HG03432 (cell line): ENCODE measurements at regions not wholly inside any gene's neighbourhood (a gene's known extent, or its start where the extent isn't known, plus 50 kb on each side); places are given as distances from the start of the nearest gene placed in this dataset.
A peak's percentile ranks its signal among the peaks of the same experiment; 100 is the strongest.

Experiments used
- ATAC-seq: cut with Tn5 transposase; IDR thresholded peaks from one replicate; pipeline ENCODE4 v1.9.1; 2021; ENCODE audit warnings: mild to moderate bottlenecking, moderate library complexity; ENCODE audit not compliant: unreplicated experiment

GRCh38 chr4:181308476-181309312, 934.5 kb upstream of the TENM3 start:
- ATAC-seq = no peak

GRCh38 chr4:181312066-181312465, 931.1 kb upstream of the TENM3 start:
- ATAC-seq = no peak

GRCh38 chr4:181319629-181320028, 923.6 kb upstream of the TENM3 start:
- ATAC-seq = no peak

GRCh38 chr4:181323061-181323460, 920.1 kb upstream of the TENM3 start:
- ATAC-seq = peak; percentile 91

- ATAC-seq = no peak
These were observed 912.5 kb upstream of the TENM3 start for GRCh38 chr4:181330654-181331201.

- no peak for ATAC-seq
These were observed 912.0 kb upstream of the TENM3 start for GRCh38 chr4:181331214-181331613.

GRCh38 chr4:181345931-181346330, 897.3 kb upstream of the TENM3 start:
- no peak for ATAC-seq

GRCh38 chr4:181350615-181351415, 892.4 kb upstream of the TENM3 start:
- no peak for ATAC-seq

- no peak for ATAC-seq
These were observed 878.7 kb upstream of the TENM3 start for GRCh38 chr4:181364504-181364903.

GRCh38 chr4:181365671-181366070, 877.5 kb upstream of the TENM3 start:
- no peak for ATAC-seq

GRCh38 chr4:181372014-181372413, 871.2 kb upstream of the TENM3 start:
- ATAC-seq = no peak

GRCh38 chr4:181376058-181376457, 867.1 kb upstream of the TENM3 start:
- ATAC-seq = no peak

GRCh38 chr4:181388061-181388460, 855.1 kb upstream of the TENM3 start:
- ATAC-seq = no peak

GRCh38 chr4:181416966-181417365, 826.2 kb upstream of the TENM3 start:
- ATAC-seq = no peak

- no peak for ATAC-seq
These were observed 824.7 kb upstream of the TENM3 start for GRCh38 chr4:181418496-181418895.

GRCh38 chr4:181420950-181421349, 822.3 kb upstream of the TENM3 start:
- ATAC-seq = no peak

GRCh38 chr4:181424362-181425016, 818.7 kb upstream of the TENM3 start:
- ATAC-seq = no peak

GRCh38 chr4:181427076-181427475, 816.1 kb upstream of the TENM3 start:
- ATAC-seq = no peak

- ATAC-seq = no peak
These were observed 812.2 kb upstream of the TENM3 start for GRCh38 chr4:181431006-181431405.

- ATAC-seq = no peak
These were observed 811.5 kb upstream of the TENM3 start for GRCh38 chr4:181431661-181432060.

- ATAC-seq = no peak
These were observed 810.9 kb upstream of the TENM3 start for GRCh38 chr4:181432335-181432734.
